ENCODE measurements at regions not wholly inside any gene's neighbourhood (a gene's known extent, or its start where the extent isn't known, plus 50 kb on each side); places are given as distances from the start of the nearest gene placed in this dataset.

- Histone ChIP-seq H3K36me3 (ENCODE audit: control insufficient read depth, low read length) (no peaks in the 10 kb centered on the region), H3F3A (ENCODE audit: control insufficient read depth, insufficient read depth) (peaks cover 13% of the 10 kb centered on the region), H3K4me1 (ENCODE audit: control insufficient read depth, low read length) (peaks cover 56% of the 10 kb centered on the region), H3K9me3 (ENCODE audit: control insufficient read depth, insufficient read depth, low read length) (peaks cover 11% of the 10 kb centered on the region), H3K27ac (ENCODE audit: low read depth, low read length) (no peak overlapping the region), H3K79me2 (ENCODE audit: control insufficient read depth, low read length) (no peaks in the 10 kb centered on the region), H3K9me2 (replicated peaks; ENCODE audit: control insufficient read depth, low read length) (no peaks in the 10 kb centered on the region), H3K27me3 (ENCODE audit: control insufficient read depth, low read length) (peaks cover 6% of the 10 kb centered on the region), H3K4me3 (ENCODE audit: low read length) (no peak overlapping the region), H3K4me2 (ENCODE audit: low read length) (no peak overlapping the region; the same call in 1 of the 2 replicates), H4K20me1 (ENCODE audit: control insufficient read depth, insufficient read depth, low read depth, low read length) (no peaks in the 10 kb centered on the region)
- no peak for TF ChIP-seq EZH2phosphoT487 (IDR thresholded peaks at IDR 0.05; ENCODE audit: borderline replicate concordance, low read length)
- TF ChIP-seq, protein P1, sequence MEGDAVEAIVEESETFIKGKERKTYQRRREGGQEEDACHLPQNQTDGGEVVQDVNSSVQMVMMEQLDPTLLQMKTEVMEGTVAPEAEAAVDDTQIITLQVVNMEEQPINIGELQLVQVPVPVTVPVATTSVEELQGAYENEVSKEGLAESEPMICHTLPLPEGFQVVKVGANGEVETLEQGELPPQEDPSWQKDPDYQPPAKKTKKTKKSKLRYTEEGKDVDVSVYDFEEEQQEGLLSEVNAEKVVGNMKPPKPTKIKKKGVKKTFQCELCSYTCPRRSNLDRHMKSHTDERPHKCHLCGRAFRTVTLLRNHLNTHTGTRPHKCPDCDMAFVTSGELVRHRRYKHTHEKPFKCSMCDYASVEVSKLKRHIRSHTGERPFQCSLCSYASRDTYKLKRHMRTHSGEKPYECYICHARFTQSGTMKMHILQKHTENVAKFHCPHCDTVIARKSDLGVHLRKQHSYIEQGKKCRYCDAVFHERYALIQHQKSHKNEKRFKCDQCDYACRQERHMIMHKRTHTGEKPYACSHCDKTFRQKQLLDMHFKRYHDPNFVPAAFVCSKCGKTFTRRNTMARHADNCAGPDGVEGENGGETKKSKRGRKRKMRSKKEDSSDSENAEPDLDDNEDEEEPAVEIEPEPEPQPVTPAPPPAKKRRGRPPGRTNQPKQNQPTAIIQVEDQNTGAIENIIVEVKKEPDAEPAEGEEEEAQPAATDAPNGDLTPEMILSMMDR (IDR thresholded peaks at IDR 0.05; ENCODE audit: low read depth, low read length, poor library complexity, severe bottlenecking) = no peak
These were observed 116.6 kb downstream of the IRF8 start for GRCh38 chr16:86015606-86016005.

GRCh38 chr16:86016201-86016965, 117.4 kb downstream of the IRF8 start:
- H4K20me1 ChIP-seq (ENCODE audit: control insufficient read depth, insufficient read depth, low read depth, low read length) = no peaks in the 10 kb centered on the region
- H3K9me3 ChIP-seq (ENCODE audit: control insufficient read depth, insufficient read depth, low read length) = peaks cover 11% of the 10 kb centered on the region
- H3K9me2 ChIP-seq (replicated peaks; ENCODE audit: control insufficient read depth, low read length) = no peaks in the 10 kb centered on the region
- H3K36me3 ChIP-seq (ENCODE audit: control insufficient read depth, low read length) = no peaks in the 10 kb centered on the region
- H3K27me3 ChIP-seq (ENCODE audit: control insufficient read depth, low read length) = peaks cover 9% of the 10 kb centered on the region
- peaks cover 9% of the 10 kb centered on the region for H3F3A ChIP-seq (ENCODE audit: control insufficient read depth, insufficient read depth)
- H3K79me2 ChIP-seq (ENCODE audit: control insufficient read depth, low read length) = no peaks in the 10 kb centered on the region
- no peak overlapping the region for H3K27ac ChIP-seq (ENCODE audit: low read depth, low read length)
- peak overlapping the region; percentile 15; the same call in 1 of the 2 replicates for H3K4me2 ChIP-seq (ENCODE audit: low read length)
- no peak overlapping the region for H3K4me3 ChIP-seq (ENCODE audit: low read length)
- H3K4me1 ChIP-seq (ENCODE audit: control insufficient read depth, low read length) = peaks cover 48% of the 10 kb centered on the region
- TF ChIP-seq EZH2phosphoT487 (IDR thresholded peaks at IDR 0.05; ENCODE audit: borderline replicate concordance, low read length) = no peak
- TF ChIP-seq, protein P1 (IDR thresholded peaks at IDR 0.05; ENCODE audit: low read depth, low read length, poor library complexity, severe bottlenecking) = peak; percentile 89

- H3K9me3 ChIP-seq (ENCODE audit: control insufficient read depth, insufficient read depth, low read length) = peaks cover 18% of the 10 kb centered on the region
- H3F3A ChIP-seq (ENCODE audit: control insufficient read depth, insufficient read depth) = no peaks in the 10 kb centered on the region
- H4K20me1 ChIP-seq (ENCODE audit: control insufficient read depth, insufficient read depth, low read depth, low read length) = no peaks in the 10 kb centered on the region
- H3K36me3 ChIP-seq (ENCODE audit: control insufficient read depth, low read length) = no peaks in the 10 kb centered on the region
- H3K27me3 ChIP-seq (ENCODE audit: control insufficient read depth, low read length) = peaks cover 9% of the 10 kb centered on the region
- no peaks in the 10 kb centered on the region for H3K79me2 ChIP-seq (ENCODE audit: control insufficient read depth, low read length)
- 0 out of 2 replicates have a peak overlapping the region, but pooled peaks have one; percentile 11 for H3K4me2 ChIP-seq (ENCODE audit: low read length)
- TF ChIP-seq EZH2phosphoT487 (IDR thresholded peaks at IDR 0.05; ENCODE audit: borderline replicate concordance, low read length) = no peak
- TF ChIP-seq, protein P1 (IDR thresholded peaks at IDR 0.05; ENCODE audit: low read depth, low read length, poor library complexity, severe bottlenecking) = no peak
- no peak overlapping the region for H3K27ac ChIP-seq (ENCODE audit: low read depth, low read length)
- peaks cover 31% of the 10 kb centered on the region for H3K4me1 ChIP-seq (ENCODE audit: control insufficient read depth, low read length)
- H3K9me2 ChIP-seq (replicated peaks; ENCODE audit: control insufficient read depth, low read length) = no peaks in the 10 kb centered on the region
- H3K4me3 ChIP-seq (ENCODE audit: low read length) = no peak overlapping the region
These were observed 119.1 kb downstream of the IRF8 start for GRCh38 chr16:86018071-86018470.

Measured in DOHH2 (cell line).